SK-N-SH (cell line): ENCODE measurements at regions not wholly inside any gene's neighbourhood (a gene's known extent, or its start where the extent isn't known, plus 50 kb on each side); places are given as distances from the start of the nearest gene placed in this dataset.

Source experiments
- CTCF ChIA-PET: fragments of 300-600, 350-600 bp; formaldehyde crosslinking; extraction: SDS; loops from one replicate; lab custom pipeline; 2021; lab: Yijun Ruan, JAX
- POLR2A ChIA-PET: fragments of 350-600 bp; sonication (Branson Sonifier 250); formaldehyde crosslinking; extraction: SDS; loops from one replicate; lab custom pipeline; 2020; ENCODE audit warnings: antibody characterized with exemption, inconsistent platforms; lab: Yijun Ruan, JAX
- DNase-seq: peaks from one replicate; pipeline ENCODE4 v3.0.0; 2012
- H2AFZ ChIP-seq: fragments of 200-600 bp; sonication (generic); 2 replicates; pipeline ENCODE4 v1.8.1; 2016; ENCODE audit warnings: antibody characterized with exemption, mild to moderate bottlenecking, low read depth
- H3F3A ChIP-seq: fragments of 200-600 bp; sonication (generic); replicated peaks from 2 replicates; pipeline ENCODE3; 2016; ENCODE audit warnings: antibody characterized with exemption, mild to moderate bottlenecking; ENCODE audit not compliant: insufficient read depth
- H3K27ac ChIP-seq, 2 experiments: fragments of 200-500 bp in 1 of 2; fragments of 200-600 bp in 1 of 2; sonication (Bioruptor generic) in 1 of 2; sonication (generic), shearing (Covaris generic) in 1 of 2; 2 replicates each; pipeline versions ENCODE4 v1.5.1 to v1.6.1; 2014 to 2016; ENCODE audit warnings: low read depth in 2 of 2, inconsistent platforms in 1 of 2, low read length in 1 of 2, mild to moderate bottlenecking in 1 of 2, mixed read lengths in 1 of 2
- H3K27me3 ChIP-seq: fragments of 200-600 bp; sonication (generic), shearing (Covaris generic); 2 replicates; pipeline ENCODE4 v1.6.1; 2016; ENCODE audit warnings: mixed run types; ENCODE audit not compliant: insufficient read depth
- H3K36me3 ChIP-seq, 2 experiments: fragments of 200-500 bp in 1 of 2; fragments of 200-600 bp in 1 of 2; sonication (Bioruptor generic) in 1 of 2; sonication (generic) in 1 of 2; replicated peaks in 1 of 2; 2 replicates each; pipeline versions ENCODE3 to v1.5.1; 2014 to 2016; ENCODE audit warnings: low read length in 1 of 2, mild to moderate bottlenecking in 1 of 2; ENCODE audit not compliant: insufficient read depth in 2 of 2, control insufficient read depth in 1 of 2
- H3K4me1 ChIP-seq, 2 experiments: fragments of 200-500 bp in 1 of 2; fragments of 200-600 bp in 1 of 2; sonication (Bioruptor generic) in 1 of 2; sonication (generic), shearing (Covaris generic) in 1 of 2; 2 replicates each; pipeline versions ENCODE4 v1.5.1 to v1.6.1; 2014 to 2016; ENCODE audit warnings: low read depth in 1 of 2, low read length in 1 of 2, mixed run types in 1 of 2; ENCODE audit not compliant: insufficient read depth in 2 of 2, control insufficient read depth in 1 of 2
- H3K4me2 ChIP-seq: fragments of 200-600 bp; sonication (generic), shearing (Covaris generic); 2 replicates; pipeline ENCODE4 v1.6.1; 2017; ENCODE audit warnings: mixed run types
- H3K4me3 ChIP-seq, 2 experiments: fragments of 200-500 bp in 1 of 2; fragments of 200-600 bp in 1 of 2; sonication (Bioruptor generic) in 1 of 2; sonication (generic), shearing (Covaris generic) in 1 of 2; 2 replicates each; pipeline versions ENCODE4 v1.5.1 to v1.8.1; 2014 to 2016; ENCODE audit warnings: low read depth in 2 of 2, inconsistent platforms in 1 of 2, low read length in 1 of 2, mild to moderate bottlenecking in 1 of 2, mixed read lengths in 1 of 2, moderate library complexity in 1 of 2
- H3K79me2 ChIP-seq: fragments of 200-600 bp; sonication (generic); 2 replicates; pipeline ENCODE4 v1.8.1; 2017; ENCODE audit warnings: mild to moderate bottlenecking; ENCODE audit not compliant: insufficient read depth
- H3K9ac ChIP-seq: fragments of 200-600 bp; sonication (generic); 2 replicates; pipeline ENCODE4 v1.6.1; 2017; ENCODE audit warnings: mixed run types
- H3K9me2 ChIP-seq: fragments of 200-600 bp; sonication (generic); 2 replicates; pipeline ENCODE4 v1.6.1; 2017; ENCODE audit warnings: mixed run types
- H3K9me3 ChIP-seq: fragments of 200-600 bp; sonication (generic); 2 replicates; pipeline ENCODE4 v1.6.1; 2017; ENCODE audit warnings: mixed run types, mild to moderate bottlenecking, moderate library complexity
- H4K20me1 ChIP-seq: fragments of 200-600 bp; sonication (generic); 2 replicates; pipeline ENCODE4 v1.6.1; 2017; ENCODE audit warnings: mild to moderate bottlenecking, mixed run types; ENCODE audit not compliant: insufficient read depth
- CHD2 ChIP-seq: fragments of 150-350 bp; IDR thresholded peaks from 2 replicates; pipeline ENCODE4 v1.6.1; 2018; ENCODE audit warnings: low read length; ENCODE audit not compliant: partially characterized antibody
- ELF1 ChIP-seq: IDR thresholded peaks from 2 replicates; pipeline ENCODE4 v1.4.0; 2012
- EZH2phosphoT487 ChIP-seq: fragments of 200-600 bp; sonication (generic); IDR thresholded peaks from 2 replicates; pipeline ENCODE4 v1.6.1; 2017; ENCODE audit warnings: low read depth, mixed run types, mild to moderate bottlenecking, antibody characterized with exemption, moderate library complexity, borderline replicate concordance
- FOXM1 ChIP-seq: IDR thresholded peaks from 2 replicates; pipeline ENCODE4 v1.4.0; 2012; ENCODE audit warnings: low read depth, mild to moderate bottlenecking
- GATA2 ChIP-seq: sonication (generic); formaldehyde crosslinking; IDR thresholded peaks from 2 replicates; pipeline ENCODE4 v1.5.0; 2020; ENCODE audit warnings: mild to moderate bottlenecking, missing genetic modification reagents
- JUND ChIP-seq: IDR thresholded peaks from 2 replicates; pipeline ENCODE4 v1.4.0; 2012
- NRF1 ChIP-seq: IDR thresholded peaks from 2 replicates; pipeline ENCODE4 v1.6.1; 2012; ENCODE audit warnings: low read depth, mild to moderate bottlenecking, low read length
- POLR2AphosphoS5 ChIP-seq: IDR thresholded peaks from 2 replicates; pipeline ENCODE4 v1.6.1; 2012; ENCODE audit warnings: low read depth, low read length
- RFX5 ChIP-seq: IDR thresholded peaks from 2 replicates; pipeline ENCODE4 v1.6.1; 2012; ENCODE audit warnings: mild to moderate bottlenecking, improper control_type of control experiment, low read length
- SIN3A ChIP-seq: IDR thresholded peaks from 2 replicates; pipeline ENCODE4 v1.6.1; 2012; ENCODE audit warnings: low read depth, mild to moderate bottlenecking, low read length, moderate library complexity, borderline replicate concordance
- TAF1 ChIP-seq: IDR thresholded peaks from 2 replicates; pipeline ENCODE4 v1.6.1; 2012; ENCODE audit warnings: low read depth, mild to moderate bottlenecking, low read length, moderate library complexity, borderline replicate concordance
- YY1 ChIP-seq: IDR thresholded peaks from 2 replicates; pipeline ENCODE4 v1.4.0; 2012; ENCODE audit warnings: low read depth, mild to moderate bottlenecking
- WGBS: methylation state at CpG from one replicate; pipeline ENCODE4 v1.1.6; 2017; ENCODE audit warnings: low lambda C conversion rate; 5-methylcytosine and 5-hydroxymethylcytosine counted together
- TF ChIP-seq, protein P1 (sequence below): fragments of 150-350 bp; IDR thresholded peaks from 2 replicates; pipeline ENCODE4 v1.6.1; 2017; ENCODE audit warnings: antibody characterized with exemption, low read length, low read depth, borderline replicate concordance
- TF ChIP-seq, protein P2 (sequence below): fragments of 150-350 bp; IDR thresholded peaks from 2 replicates; pipeline ENCODE4 v1.6.1; 2016; ENCODE audit warnings: mild to moderate bottlenecking, low read depth, low read length
- TF ChIP-seq, protein P3 (sequence below): IDR thresholded peaks from 2 replicates; pipeline ENCODE4 v1.6.1; 2012; ENCODE audit warnings: mild to moderate bottlenecking, low read depth, low read length, moderate library complexity
- TF ChIP-seq, protein P4 (sequence below): IDR thresholded peaks from 2 replicates; pipeline ENCODE4 v1.4.0; 2012; ENCODE audit warnings: low read depth

DNA sequence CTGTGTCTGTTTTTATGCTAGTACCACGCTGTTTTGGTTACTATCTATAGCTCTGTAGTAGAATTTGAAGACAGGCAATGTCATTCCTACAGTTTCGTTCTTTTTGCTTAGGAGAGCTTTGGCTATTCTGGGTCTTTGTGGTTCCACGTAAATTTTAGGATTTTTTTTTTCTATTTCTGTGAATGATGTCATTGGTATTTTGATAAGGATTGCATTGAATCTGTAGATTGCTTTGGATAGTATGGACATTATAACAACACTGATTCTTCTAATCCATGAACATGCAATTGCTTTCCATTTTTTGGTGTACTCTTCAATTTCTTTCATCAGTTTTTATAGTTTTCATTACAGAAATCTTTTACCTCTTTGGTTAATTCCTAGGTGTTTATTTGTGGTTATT lies 345.2 kb downstream of the TMEM121 start:
- 8% methylated on average over 3 of the region's 3 CpGs for WGBS
- Histone ChIP-seq H3K79me2 (no peaks in the 10 kb centered on the region), H3K27ac (no peak overlapping the region), H3K9me2 (no peaks in the 10 kb centered on the region), H3K4me2 (no peak overlapping the region), H3K27me3 (no peaks in the 10 kb centered on the region), H2AFZ (no peak overlapping the region), H3K4me3 (no peak overlapping the region), H3K9ac (no peak overlapping the region), H3K4me1 (peaks cover 0 to 4% of the 10 kb centered on the region in 2 experiments; a peak in 1 of 4 replicates), H3K36me3 (no peaks in the 10 kb centered on the region), H4K20me1 (no peaks in the 10 kb centered on the region), H3F3A (no peaks in the 10 kb centered on the region), H3K9me3 (no peaks in the 10 kb centered on the region)
- ChIA-PET CTCF (interaction anchor here (0.7 kb wide), 1 partner anchor 37 kb away, joined by 3 read pairs; no protein-coding TSS in a partner anchor), POLR2A (no interaction called here)
- DNase-seq, result no peak
- no peak for TF ChIP-seq ELF1
- TF ChIP-seq, protein P1, sequence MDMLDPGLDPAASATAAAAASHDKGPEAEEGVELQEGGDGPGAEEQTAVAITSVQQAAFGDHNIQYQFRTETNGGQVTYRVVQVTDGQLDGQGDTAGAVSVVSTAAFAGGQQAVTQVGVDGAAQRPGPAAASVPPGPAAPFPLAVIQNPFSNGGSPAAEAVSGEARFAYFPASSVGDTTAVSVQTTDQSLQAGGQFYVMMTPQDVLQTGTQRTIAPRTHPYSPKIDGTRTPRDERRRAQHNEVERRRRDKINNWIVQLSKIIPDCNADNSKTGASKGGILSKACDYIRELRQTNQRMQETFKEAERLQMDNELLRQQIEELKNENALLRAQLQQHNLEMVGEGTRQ, result no peak
- TF ChIP-seq EZH2phosphoT487, result no peak
- no peak for TF ChIP-seq JUND
- no peak for TF ChIP-seq POLR2AphosphoS5
- TF ChIP-seq CHD2, result no peak
- TF ChIP-seq, protein P2, sequence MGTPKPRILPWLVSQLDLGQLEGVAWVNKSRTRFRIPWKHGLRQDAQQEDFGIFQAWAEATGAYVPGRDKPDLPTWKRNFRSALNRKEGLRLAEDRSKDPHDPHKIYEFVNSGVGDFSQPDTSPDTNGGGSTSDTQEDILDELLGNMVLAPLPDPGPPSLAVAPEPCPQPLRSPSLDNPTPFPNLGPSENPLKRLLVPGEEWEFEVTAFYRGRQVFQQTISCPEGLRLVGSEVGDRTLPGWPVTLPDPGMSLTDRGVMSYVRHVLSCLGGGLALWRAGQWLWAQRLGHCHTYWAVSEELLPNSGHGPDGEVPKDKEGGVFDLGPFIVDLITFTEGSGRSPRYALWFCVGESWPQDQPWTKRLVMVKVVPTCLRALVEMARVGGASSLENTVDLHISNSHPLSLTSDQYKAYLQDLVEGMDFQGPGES, result no peak
- TF ChIP-seq YY1, result no peak
- TF ChIP-seq, protein P3, sequence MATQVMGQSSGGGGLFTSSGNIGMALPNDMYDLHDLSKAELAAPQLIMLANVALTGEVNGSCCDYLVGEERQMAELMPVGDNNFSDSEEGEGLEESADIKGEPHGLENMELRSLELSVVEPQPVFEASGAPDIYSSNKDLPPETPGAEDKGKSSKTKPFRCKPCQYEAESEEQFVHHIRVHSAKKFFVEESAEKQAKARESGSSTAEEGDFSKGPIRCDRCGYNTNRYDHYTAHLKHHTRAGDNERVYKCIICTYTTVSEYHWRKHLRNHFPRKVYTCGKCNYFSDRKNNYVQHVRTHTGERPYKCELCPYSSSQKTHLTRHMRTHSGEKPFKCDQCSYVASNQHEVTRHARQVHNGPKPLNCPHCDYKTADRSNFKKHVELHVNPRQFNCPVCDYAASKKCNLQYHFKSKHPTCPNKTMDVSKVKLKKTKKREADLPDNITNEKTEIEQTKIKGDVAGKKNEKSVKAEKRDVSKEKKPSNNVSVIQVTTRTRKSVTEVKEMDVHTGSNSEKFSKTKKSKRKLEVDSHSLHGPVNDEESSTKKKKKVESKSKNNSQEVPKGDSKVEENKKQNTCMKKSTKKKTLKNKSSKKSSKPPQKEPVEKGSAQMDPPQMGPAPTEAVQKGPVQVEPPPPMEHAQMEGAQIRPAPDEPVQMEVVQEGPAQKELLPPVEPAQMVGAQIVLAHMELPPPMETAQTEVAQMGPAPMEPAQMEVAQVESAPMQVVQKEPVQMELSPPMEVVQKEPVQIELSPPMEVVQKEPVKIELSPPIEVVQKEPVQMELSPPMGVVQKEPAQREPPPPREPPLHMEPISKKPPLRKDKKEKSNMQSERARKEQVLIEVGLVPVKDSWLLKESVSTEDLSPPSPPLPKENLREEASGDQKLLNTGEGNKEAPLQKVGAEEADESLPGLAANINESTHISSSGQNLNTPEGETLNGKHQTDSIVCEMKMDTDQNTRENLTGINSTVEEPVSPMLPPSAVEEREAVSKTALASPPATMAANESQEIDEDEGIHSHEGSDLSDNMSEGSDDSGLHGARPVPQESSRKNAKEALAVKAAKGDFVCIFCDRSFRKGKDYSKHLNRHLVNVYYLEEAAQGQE, result no peak
- TF ChIP-seq GATA2 (CRISPR knock-in tag), result no peak
- TF ChIP-seq TAF1, result no peak
- no peak for TF ChIP-seq FOXM1
- TF ChIP-seq RFX5, result no peak
- TF ChIP-seq, protein P4, sequence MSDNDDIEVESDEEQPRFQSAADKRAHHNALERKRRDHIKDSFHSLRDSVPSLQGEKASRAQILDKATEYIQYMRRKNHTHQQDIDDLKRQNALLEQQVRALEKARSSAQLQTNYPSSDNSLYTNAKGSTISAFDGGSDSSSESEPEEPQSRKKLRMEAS, result no peak
- no peak for TF ChIP-seq SIN3A
- TF ChIP-seq NRF1, result no peak
